ENCODE measurements at regions not wholly inside any gene's neighbourhood (a gene's known extent, or its start where the extent isn't known, plus 50 kb on each side); places are given as distances from the start of the nearest gene placed in this dataset.

- TF ChIP-seq CTCF (IDR thresholded peaks at IDR 0.05 in 8 of 11, conservative IDR thresholded peaks at IDR 0.05 in 3 of 11) = no peak
- TF ChIP-seq POLR2A (IDR thresholded peaks at IDR 0.05) = no peak
- TF ChIP-seq POLR2AphosphoS5 (IDR thresholded peaks at IDR 0.05) = no peak
Measured at GRCh38 chr10:120691625-120692024, 159.5 kb upstream of the WDR11 start.

Measured in spleen (tissue), 7 donors.